ENCODE measurements at regions not wholly inside any gene's neighbourhood (a gene's known extent, or its start where the extent isn't known, plus 50 kb on each side); places are given as distances from the start of the nearest gene placed in this dataset.

- DNase-seq (ENCODE audit: low read depth in 2 of 2, low spot score in 1 of 2): no peak
Observed at GRCh38 chr15:70407955-70408354, 310.2 kb upstream of the TLE3 start.

- DNase-seq (ENCODE audit: low read depth in 2 of 2, low spot score in 1 of 2): no peak
Observed at GRCh38 chr15:70407336-70407670, 309.6 kb upstream of the TLE3 start.

GRCh38 chr15:70406617-70407335, 309.1 kb upstream of the TLE3 start:
- no peak for DNase-seq (ENCODE audit: low read depth in 2 of 2, low spot score in 1 of 2)

GRCh38 chr15:70401709-70402108, 304.0 kb upstream of the TLE3 start:
- DNase-seq (ENCODE audit: low read depth in 2 of 2, low spot score in 1 of 2): no peak

- DNase-seq (ENCODE audit: low read depth in 2 of 2, low spot score in 1 of 2): no peak
Observed at GRCh38 chr15:70400766-70401541, 303.2 kb upstream of the TLE3 start.

- DNase-seq (ENCODE audit: low read depth in 2 of 2, low spot score in 1 of 2): no peak
Observed at GRCh38 chr15:70399204-70399603, 301.5 kb upstream of the TLE3 start.

- DNase-seq (ENCODE audit: low read depth in 2 of 2, low spot score in 1 of 2): no peak
Observed at GRCh38 chr15:70398694-70399093, 301.0 kb upstream of the TLE3 start.

- no peak for DNase-seq (ENCODE audit: low read depth in 2 of 2, low spot score in 1 of 2)
Observed at GRCh38 chr15:70396807-70397206, 299.1 kb upstream of the TLE3 start.

GRCh38 chr15:70395164-70395563, 297.4 kb upstream of the TLE3 start:
- DNase-seq (ENCODE audit: low read depth in 2 of 2, low spot score in 1 of 2): no peak

GRCh38 chr15:70390723-70391122, 293.0 kb upstream of the TLE3 start:
- DNase-seq (ENCODE audit: low read depth in 2 of 2, low spot score in 1 of 2): no peak

GRCh38 chr15:70387993-70388392, 290.3 kb upstream of the TLE3 start:
- DNase-seq (ENCODE audit: low read depth in 2 of 2, low spot score in 1 of 2): no peak

- no peak for DNase-seq (ENCODE audit: low read depth in 2 of 2, low spot score in 1 of 2)
Observed at GRCh38 chr15:70387081-70387480, 289.4 kb upstream of the TLE3 start.

- no peak for DNase-seq (ENCODE audit: low read depth in 2 of 2, low spot score in 1 of 2)
Observed at GRCh38 chr15:70385711-70386110, 288.0 kb upstream of the TLE3 start.

GRCh38 chr15:70385052-70385451, 287.3 kb upstream of the TLE3 start:
- DNase-seq (ENCODE audit: low read depth in 2 of 2, low spot score in 1 of 2): no peak

GRCh38 chr15:70383856-70384255, 286.1 kb upstream of the TLE3 start:
- DNase-seq (ENCODE audit: low read depth in 2 of 2, low spot score in 1 of 2): no peak

- no peak for DNase-seq (ENCODE audit: low read depth in 2 of 2, low spot score in 1 of 2)
Observed at GRCh38 chr15:70382762-70383458, 285.2 kb upstream of the TLE3 start.

- no peak for DNase-seq (ENCODE audit: low read depth in 2 of 2, low spot score in 1 of 2)
Observed at GRCh38 chr15:70382009-70382749, 284.5 kb upstream of the TLE3 start.

GRCh38 chr15:70379938-70380883, 282.5 kb upstream of the TLE3 start:
- no peak for DNase-seq (ENCODE audit: low read depth in 2 of 2, low spot score in 1 of 2)

GRCh38 chr15:70379134-70379533, 281.4 kb upstream of the TLE3 start:
- DNase-seq (ENCODE audit: low read depth in 2 of 2, low spot score in 1 of 2): no peak
